AG09309 (cell line): ENCODE measurements at regions not wholly inside any gene's neighbourhood (a gene's known extent, or its start where the extent isn't known, plus 50 kb on each side); places are given as distances from the start of the nearest gene placed in this dataset.

Source experiments
- DNase-seq: peaks from one replicate; pipeline ENCODE4 v3.0.0-alpha.2; 2010; ENCODE audit warnings: low read depth
- H3K4me3 ChIP-seq: 2 replicates; pipeline ENCODE4 v1.5.1; 2011; ENCODE audit warnings: mild to moderate bottlenecking, low read depth, low read length, moderate library complexity; ENCODE audit not compliant: control insufficient read depth
- TF ChIP-seq, protein P1 (sequence below): IDR thresholded peaks from 2 replicates; pipeline ENCODE4 v1.5.1; 2011; ENCODE audit warnings: mild to moderate bottlenecking, low read depth, low read length, inconsistent platforms; ENCODE audit not compliant: insufficient read depth, control insufficient read depth; ENCODE audit errors: missing control alignments

DNA sequence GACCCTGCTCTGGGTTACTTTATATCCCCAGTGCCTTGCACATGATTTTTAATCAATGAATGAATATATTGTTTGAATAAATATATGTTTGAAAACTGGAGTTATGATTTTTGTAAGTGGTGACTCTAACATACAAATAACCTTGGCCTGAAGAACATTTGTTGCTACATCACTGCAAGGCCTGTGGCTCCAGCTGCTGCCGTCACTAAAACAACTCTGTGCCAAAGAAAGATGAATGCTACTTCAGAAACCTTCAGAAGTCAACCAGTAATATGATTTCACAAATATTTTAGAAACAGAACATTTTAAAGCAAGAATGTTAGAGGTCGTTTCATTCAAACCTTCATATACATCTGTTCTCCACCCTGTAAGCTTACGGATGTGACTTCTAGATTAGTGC is 60.6 kb upstream of the SEC16B start:
- H3K4me3 ChIP-seq = no peak overlapping the region
- TF ChIP-seq, protein P1, sequence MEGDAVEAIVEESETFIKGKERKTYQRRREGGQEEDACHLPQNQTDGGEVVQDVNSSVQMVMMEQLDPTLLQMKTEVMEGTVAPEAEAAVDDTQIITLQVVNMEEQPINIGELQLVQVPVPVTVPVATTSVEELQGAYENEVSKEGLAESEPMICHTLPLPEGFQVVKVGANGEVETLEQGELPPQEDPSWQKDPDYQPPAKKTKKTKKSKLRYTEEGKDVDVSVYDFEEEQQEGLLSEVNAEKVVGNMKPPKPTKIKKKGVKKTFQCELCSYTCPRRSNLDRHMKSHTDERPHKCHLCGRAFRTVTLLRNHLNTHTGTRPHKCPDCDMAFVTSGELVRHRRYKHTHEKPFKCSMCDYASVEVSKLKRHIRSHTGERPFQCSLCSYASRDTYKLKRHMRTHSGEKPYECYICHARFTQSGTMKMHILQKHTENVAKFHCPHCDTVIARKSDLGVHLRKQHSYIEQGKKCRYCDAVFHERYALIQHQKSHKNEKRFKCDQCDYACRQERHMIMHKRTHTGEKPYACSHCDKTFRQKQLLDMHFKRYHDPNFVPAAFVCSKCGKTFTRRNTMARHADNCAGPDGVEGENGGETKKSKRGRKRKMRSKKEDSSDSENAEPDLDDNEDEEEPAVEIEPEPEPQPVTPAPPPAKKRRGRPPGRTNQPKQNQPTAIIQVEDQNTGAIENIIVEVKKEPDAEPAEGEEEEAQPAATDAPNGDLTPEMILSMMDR = no peak
- no peak for DNase-seq

DNA sequence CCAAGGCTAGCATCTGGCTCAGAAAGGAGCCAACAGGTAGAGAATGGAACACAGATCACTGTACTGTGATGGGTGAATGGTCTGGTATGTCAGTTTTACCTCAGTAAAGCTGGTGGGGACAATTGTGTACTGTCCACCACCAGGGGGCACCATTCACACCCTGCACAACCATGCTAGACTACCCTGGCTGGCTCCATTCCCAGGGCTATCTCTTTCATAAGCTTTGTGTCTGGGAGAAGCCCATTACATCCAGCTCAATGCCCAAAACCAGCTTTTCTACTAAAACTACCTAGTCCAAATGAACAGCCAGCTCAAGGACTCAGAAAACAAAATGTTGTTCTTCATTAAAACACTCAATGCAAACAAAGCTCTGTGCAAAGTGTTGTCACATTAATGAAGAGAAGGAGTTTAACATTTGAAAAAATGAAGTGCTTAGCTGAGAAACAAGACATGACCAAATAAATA is 62.0 kb upstream of the RASAL2 start:
- TF ChIP-seq, protein P1 = peak; percentile 86
- DNase-seq = peak; percentile 87
- no peak overlapping the region for H3K4me3 ChIP-seq

DNA sequence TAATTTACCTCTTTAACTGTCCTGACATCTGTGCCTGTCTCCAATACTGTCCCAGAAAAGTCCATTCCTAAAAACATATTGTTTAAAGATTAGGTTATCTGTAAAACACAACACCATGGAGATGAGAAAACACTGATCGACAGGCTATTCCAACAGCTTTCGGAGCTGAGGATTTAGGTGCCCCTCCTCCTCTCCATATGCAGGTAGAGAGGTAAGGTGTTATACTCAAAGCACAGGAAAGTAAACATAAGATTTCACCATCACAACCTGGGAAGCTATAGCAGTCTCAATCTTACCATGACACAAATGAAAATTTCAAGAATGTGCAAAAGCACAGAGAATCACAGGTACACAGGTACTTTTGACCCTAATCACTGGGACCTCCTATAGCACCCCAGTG is 60.9 kb upstream of the RASAL2 start:
- H3K4me3 ChIP-seq = no peak overlapping the region
- no peak for DNase-seq
- TF ChIP-seq, protein P1 = no peak

DNA sequence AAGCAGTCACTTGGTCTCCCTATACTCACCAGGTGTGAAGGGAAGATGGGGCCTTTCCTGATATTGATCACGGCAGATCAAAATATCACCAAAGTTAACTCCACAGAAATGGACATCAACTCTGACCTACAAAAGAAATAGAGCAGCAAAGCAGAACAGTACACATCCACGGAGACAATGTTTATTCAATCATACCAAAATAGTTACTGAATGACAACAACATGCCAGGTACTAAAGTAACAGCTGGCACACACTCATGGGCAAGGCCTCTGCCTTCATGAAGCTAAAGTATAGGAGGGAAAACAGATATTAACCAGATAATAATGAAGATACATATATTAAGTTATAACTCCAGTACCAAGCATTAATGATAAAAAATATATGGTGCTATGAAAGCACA is 59.2 kb upstream of the RASAL2 start:
- no peak for DNase-seq
- H3K4me3 ChIP-seq = no peak overlapping the region
- TF ChIP-seq, protein P1 = no peak

DNA sequence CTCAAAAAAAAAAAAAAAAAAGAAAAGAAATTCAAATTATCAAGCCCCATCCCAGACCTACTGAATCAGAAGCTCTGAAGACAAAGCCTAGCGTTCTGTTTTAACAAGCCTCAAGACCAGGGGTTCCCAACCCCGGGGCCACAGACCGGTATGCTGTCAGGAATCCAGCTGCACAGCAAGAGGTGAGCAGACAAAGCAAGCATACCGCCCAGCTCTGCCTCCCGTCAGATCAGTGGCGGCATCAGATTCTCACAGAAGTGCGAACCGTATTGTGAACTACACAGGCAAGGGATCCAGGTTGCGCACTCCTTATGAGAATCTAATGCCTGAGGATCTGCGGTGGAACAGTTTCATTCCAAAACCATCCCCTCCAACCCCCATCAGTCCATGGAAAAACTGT is 57.8 kb upstream of the RASAL2 start:
- TF ChIP-seq, protein P1 = no peak
- DNase-seq = no peak
- H3K4me3 ChIP-seq = no peak overlapping the region

DNA sequence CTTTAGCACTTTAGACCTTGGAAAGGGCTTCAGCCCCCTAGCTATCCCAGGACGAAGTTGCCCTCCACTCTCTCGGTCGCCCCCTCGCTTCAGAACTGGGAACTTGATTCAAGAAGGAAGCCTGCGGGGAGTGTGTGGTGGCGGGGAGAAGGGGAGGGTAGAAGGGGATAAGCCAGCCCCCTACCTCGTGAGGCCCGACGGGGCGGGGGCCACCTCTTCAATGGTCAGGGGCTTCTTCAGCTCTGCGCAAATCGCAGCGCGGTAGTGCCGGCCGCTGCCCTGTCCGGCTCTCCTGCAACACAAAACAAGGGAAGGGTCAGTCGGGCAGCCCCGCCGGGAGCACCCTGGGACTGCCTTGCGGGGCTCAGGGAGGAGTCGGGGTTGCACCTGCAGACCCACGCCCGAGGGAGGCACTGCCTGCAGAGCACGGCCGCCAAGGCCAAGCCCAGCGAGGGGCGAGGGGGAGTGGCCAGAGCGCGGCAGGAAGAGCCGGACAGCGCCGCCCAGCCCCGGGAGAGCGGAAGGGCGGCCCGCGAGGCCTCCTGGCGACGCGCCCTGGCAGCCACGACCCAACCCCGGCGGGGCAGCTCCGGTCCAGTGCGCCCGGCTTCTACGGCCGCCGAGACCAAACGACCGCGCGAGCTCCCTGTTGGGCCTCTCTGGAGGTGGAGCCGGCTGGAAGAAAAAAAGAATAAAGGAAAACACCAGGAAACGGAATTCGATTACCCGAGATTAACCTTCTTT is 56.2 kb upstream of the RASAL2 start:
- H3K4me3 ChIP-seq = peak overlapping the region; percentile 65
- no peak for DNase-seq
- TF ChIP-seq, protein P1 = peak; percentile 28

DNA sequence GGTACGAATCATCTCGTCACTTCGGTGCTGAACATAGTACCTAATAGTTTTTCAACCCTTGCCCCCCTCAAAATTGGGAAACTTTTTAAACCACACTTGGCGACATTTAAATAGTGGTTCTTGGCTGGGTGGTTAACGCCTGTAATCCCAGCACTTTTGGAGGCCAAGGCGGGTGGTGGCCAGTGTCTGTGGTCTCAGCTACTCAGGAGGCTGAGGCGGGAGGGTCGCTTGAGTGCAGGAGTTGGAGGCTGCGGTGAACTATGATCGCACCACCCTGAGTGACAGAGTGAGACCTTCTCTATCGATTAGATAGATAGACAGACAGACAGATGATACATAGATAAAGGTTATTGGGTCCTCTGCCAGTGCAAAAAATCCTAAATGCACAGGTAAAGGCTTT is 55.5 kb upstream of the RASAL2 start:
- no peak for DNase-seq
- TF ChIP-seq, protein P1 = no peak
- peak overlapping the region; percentile 65 for H3K4me3 ChIP-seq
